ENCODE measurements at regions not wholly inside any gene's neighbourhood (a gene's known extent, or its start where the extent isn't known, plus 50 kb on each side); places are given as distances from the start of the nearest gene placed in this dataset.

- TF ChIP-seq GATA2 (IDR thresholded peaks at IDR 0.05; ENCODE audit: low read depth, low read length), result no peak
- no peak for TF ChIP-seq GATA3 (IDR thresholded peaks at IDR 0.05; ENCODE audit: low read depth, low read length)
These were observed 654.9 kb upstream of the GBE1 start for GRCh38 chr3:82416349-82416748.
